GM20000 (cell line): ENCODE measurements at regions not wholly inside any gene's neighbourhood (a gene's known extent, or its start where the extent isn't known, plus 50 kb on each side); places are given as distances from the start of the nearest gene placed in this dataset.

Experiments
- DNase-seq: peaks from one replicate; pipeline ENCODE4 v3.0.0; 2012; ENCODE audit warnings: low spot score
- TF ChIP-seq, protein P1 (sequence below): IDR thresholded peaks from 2 replicates; pipeline ENCODE4 v1.5.1; 2012; ENCODE audit warnings: mild to moderate bottlenecking, control low read depth; ENCODE audit errors: extremely low read depth, missing control alignments

DNA sequence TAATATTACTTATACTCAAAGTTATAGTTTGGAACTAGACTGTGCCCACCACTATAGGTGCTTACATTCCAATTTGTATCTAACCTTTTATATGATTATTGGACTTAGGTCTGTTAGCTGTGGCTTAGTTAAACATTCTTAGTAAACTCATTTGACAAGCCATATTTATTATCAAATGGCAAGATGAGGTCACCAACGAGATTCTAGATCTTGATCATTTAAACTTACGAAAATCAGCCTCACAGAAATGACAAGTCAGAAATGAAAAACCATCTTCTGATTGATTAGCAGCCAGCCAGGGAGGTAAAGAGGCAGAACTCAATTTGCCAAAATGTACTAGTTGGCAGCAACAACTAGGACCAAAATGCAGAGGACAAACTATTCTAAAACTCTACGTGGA lies 100.4 kb upstream of the STK17B start:
- TF ChIP-seq, protein P1, sequence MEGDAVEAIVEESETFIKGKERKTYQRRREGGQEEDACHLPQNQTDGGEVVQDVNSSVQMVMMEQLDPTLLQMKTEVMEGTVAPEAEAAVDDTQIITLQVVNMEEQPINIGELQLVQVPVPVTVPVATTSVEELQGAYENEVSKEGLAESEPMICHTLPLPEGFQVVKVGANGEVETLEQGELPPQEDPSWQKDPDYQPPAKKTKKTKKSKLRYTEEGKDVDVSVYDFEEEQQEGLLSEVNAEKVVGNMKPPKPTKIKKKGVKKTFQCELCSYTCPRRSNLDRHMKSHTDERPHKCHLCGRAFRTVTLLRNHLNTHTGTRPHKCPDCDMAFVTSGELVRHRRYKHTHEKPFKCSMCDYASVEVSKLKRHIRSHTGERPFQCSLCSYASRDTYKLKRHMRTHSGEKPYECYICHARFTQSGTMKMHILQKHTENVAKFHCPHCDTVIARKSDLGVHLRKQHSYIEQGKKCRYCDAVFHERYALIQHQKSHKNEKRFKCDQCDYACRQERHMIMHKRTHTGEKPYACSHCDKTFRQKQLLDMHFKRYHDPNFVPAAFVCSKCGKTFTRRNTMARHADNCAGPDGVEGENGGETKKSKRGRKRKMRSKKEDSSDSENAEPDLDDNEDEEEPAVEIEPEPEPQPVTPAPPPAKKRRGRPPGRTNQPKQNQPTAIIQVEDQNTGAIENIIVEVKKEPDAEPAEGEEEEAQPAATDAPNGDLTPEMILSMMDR: no peak
- no peak for DNase-seq

DNA sequence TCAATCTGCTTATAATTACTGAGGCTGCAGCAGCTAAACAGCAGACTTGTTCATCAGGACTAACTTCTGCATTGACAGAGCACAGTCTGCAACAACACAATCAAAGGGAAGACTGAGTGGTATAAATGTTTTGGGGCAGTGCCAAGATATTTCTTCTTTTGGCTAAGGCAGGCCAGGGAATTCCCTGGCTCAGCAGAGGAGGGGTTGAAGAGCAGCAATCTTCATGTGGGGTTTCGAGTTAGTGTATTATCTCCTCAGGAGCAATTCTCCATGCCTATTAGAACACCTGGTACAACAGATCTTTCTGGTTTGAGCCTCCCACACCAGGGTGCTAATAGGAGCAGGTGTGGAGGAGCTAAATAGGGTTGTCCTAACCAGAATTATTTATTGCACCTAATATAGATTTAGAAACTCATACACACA lies 103.0 kb upstream of the STK17B start:
- DNase-seq: peak; percentile 16
- TF ChIP-seq, protein P1: no peak

DNA sequence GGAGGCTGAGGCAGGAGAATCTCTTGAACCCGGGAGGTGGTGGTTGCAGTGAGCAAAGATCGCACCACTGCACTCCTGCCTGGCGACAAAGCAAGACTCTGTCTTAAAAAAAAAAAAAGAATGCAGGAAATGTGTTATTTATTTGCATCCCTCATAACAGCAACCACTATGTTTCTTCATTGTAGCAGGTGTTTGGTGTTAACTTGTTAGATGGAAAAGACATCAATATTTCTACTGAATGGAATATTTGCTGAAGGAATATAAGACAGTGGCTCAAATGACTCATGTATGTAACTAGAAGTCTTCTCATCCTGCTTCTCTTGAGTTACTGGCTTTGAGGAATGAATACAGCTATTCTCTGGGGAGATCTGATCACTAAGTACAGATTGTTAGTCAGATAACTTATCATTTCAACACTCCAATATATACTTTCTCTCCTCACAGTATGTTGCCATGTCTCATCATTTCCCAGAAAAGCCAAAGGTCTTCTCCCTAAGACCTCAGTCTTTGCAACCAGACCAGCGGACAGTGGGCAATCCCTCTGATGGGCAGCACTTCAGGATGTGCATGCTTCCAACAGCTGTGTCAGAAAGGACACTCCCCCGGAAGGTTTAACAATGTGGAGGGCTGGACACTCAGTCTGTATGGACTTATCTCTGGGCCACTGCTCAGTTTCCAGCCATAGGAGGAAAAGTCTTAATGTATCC lies 104.4 kb upstream of the STK17B start:
- no peak for DNase-seq
- TF ChIP-seq, protein P1: no peak

DNA sequence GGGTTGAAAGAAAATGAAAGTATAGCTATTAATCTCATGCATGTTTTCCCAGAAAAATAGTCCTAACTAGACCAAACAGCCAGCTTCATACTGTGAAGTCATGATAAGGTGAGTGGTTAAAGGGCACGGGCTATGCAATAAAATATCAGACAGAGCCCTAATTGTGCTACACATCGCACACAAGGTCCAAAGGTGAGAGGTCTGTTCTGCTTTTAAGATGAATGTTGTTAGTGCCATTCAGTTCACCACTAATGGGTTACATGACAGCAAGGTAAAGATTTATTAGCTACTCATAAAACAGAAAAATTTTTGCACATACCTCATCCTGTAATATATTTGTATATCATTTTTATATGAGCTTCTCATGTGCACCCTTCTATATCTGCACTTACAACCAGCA lies 105.0 kb upstream of the STK17B start:
- TF ChIP-seq, protein P1: no peak
- no peak for DNase-seq

GRCh38 chr2:196277002-196277401 lies 105.6 kb upstream of the STK17B start:
- DNase-seq: peak; percentile 39
- TF ChIP-seq, protein P1: peak; percentile 28

GRCh38 chr2:196278491-196278911 lies 107.1 kb upstream of the STK17B start:
- TF ChIP-seq, protein P1: no peak
- DNase-seq: no peak

- DNase-seq: no peak
- TF ChIP-seq, protein P1: no peak
Observed at GRCh38 chr2:196279541-196279940, 108.2 kb upstream of the STK17B start.
